ENCODE measurements at regions not wholly inside any gene's neighbourhood (a gene's known extent, or its start where the extent isn't known, plus 50 kb on each side); places are given as distances from the start of the nearest gene placed in this dataset.
"Not testable (repeated sequence)": the region's sequence is repeated elsewhere in the genome, so short reads cannot be mapped to it uniquely, and the experiment has no call there.

GRCh38 chr4:107391630-107392028, 328.4 kb downstream of the PAPSS1 start:
- no peak for DNase-seq (ENCODE audit: low spot score)

DNA sequence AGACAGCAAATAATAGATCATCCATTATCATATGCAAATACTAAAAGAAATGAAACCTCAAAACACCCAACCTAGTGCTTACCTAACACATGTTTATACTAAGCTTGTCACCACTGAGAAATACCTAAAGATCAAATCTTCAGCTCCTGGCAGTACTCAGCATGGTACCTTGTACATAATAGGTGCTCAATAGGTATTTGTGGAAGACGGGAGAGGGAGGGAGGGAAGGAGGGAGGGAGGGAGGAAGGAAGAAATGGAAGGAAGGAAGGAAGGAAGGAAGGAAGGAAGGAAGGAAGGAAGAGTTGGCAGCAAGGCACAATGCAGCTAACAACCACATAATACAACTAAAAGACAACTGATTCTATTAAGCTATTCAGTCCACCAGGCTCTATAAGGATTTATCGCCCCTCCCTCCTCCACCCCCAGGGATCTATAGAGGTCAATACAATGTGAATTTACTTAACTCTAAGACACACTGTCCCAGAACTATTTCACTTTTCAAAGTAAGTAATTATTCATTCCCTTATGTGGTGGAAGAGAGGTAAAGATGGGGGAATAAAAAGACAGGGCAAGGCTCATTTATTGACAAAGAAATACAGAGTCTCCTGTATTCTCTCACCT, 328.9 kb downstream of the PAPSS1 start:
- no peak for DNase-seq (ENCODE audit: low spot score)

DNA sequence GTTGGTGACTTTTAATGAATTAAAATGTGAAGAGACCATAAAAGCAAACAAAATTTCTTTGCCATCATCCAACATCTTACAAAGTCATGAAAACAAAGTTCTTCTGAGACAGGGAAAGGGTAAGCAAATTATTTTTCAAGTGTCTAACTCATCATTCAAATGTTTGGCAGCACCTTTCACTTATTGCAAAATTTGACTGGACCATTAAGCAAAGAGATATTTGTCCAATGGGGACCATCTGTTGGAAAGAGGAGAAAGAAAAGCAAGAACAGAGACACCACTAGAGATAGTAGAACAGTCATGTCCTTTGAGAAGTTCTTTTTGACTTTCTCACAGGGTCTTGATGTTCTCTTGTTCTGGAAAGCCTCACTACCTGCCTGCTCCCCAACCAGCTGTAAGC, 330.1 kb downstream of the PAPSS1 start:
- DNase-seq (ENCODE audit: low spot score) = no peak

DNA sequence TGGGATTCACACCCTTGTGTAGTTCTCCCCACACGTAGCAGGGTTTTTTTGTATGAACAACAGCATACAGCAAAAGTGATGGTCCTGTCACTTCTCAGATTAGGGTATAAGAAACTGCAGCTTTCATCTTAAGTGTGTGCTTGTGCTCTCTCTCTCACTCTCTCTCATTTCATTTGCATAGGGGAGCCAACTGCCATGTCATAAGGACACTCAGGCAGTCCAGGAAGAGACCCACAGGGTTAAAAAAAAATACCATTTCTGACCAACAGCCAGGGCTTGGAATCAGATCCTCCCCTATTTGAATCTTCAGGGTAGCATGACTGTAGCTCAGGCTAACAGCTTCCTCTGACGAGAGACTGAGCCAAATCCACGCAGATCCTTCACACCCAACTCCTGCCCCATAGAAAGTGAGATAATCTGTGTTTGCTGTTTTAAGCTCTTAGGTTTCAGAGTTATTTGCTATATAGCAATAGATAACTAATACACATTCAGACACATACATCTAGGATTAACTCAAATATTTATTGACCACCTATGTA, 331.2 kb downstream of the PAPSS1 start:
- no peak for DNase-seq (ENCODE audit: low spot score)

DNA sequence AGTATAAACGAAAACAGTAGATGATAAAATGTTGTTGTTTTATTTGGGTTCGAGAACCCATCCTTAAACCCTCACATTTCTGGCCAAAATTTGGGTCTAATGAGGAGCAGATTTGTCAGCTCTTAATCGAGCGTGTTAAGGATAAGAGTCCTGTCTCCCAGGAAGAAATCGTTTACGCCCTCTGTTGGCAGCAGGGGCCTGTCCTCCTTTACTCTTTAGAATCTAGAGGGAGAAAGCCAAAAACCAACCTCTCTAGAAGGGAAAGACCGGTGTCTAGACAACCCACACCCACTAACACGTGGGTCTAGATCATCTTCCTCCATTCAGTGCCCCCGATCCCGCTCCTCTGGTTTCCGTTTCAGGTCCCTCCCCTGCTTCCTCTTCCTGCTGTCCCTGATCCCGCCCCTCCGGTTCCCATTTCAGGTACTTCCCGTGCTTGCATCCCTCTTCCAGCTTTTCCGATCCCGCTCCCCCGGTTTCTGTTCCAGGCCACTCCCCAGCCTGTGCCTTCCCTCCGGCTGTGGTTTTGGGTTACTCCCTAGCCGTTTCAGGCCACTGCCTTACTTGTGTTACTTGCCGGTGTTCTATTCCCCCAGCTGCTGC, 339.1 kb downstream of the PAPSS1 start:
- no peak for DNase-seq (ENCODE audit: low spot score)

- no peak for DNase-seq (ENCODE audit: low spot score)
Measured at GRCh38 chr4:107380190-107380589, 339.8 kb downstream of the PAPSS1 start.

DNA sequence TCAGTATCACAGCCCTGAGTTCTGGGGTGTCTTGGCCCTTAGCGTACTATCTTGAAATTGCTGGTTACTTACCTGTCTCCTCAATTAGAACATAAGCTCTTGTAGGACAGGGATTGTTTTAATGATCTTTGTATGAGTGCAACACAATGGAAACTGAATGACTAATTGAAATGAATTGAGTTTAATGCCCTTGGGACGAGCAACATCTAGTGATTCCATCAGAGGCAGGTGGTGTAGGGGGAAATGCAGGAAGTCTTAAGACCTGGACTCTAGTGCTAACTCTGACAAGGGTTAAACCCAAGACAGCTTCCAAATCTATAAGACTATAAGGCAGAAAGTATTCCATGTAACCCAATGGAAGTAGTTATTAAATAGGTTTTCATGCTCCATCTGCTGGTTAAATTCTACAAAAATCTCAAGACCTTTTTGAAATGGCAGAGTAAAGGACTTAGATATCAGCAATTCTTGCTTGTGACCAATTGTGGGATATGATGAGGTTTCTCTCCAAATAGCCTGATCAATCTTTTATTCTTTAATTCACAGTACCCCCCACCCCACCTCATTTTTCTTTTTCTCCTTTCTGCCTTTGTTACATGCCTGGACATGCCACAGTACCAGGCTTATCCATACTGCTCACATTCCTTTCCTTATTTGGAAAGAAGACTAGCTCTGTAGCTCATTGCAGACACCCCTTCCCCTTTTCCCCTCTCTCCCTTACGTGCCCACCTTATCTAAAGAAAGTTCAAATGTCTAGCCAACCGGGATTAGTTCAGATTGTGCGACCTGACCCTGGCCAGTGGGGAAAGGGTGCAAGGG, 340.8 kb downstream of the PAPSS1 start:
- peak; percentile 75 for DNase-seq (ENCODE audit: low spot score)

- no peak for DNase-seq (ENCODE audit: low spot score)
Measured at GRCh38 chr4:107376293-107376692, 340.2 kb upstream of the DKK2 start.

DNA sequence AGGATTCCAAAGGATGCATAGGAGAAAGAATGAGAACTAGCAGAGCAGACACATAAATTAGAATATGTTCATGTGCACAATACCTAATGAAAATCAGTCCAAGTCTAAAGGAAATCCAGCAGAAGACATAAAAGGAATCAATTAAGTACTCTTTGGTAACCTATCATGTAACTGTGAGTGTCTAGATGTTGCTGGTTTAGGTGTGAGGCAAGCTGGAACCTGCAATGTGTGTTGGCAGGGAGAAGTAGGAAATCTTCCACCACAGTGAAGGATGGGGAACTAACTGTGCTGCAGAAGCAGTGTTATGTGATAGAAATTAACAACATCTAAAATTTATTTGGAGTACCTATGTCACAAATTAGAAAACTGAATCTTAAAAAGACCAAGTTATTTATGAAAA, 330.8 kb upstream of the DKK2 start:
- no peak for DNase-seq (ENCODE audit: low spot score)

DNA sequence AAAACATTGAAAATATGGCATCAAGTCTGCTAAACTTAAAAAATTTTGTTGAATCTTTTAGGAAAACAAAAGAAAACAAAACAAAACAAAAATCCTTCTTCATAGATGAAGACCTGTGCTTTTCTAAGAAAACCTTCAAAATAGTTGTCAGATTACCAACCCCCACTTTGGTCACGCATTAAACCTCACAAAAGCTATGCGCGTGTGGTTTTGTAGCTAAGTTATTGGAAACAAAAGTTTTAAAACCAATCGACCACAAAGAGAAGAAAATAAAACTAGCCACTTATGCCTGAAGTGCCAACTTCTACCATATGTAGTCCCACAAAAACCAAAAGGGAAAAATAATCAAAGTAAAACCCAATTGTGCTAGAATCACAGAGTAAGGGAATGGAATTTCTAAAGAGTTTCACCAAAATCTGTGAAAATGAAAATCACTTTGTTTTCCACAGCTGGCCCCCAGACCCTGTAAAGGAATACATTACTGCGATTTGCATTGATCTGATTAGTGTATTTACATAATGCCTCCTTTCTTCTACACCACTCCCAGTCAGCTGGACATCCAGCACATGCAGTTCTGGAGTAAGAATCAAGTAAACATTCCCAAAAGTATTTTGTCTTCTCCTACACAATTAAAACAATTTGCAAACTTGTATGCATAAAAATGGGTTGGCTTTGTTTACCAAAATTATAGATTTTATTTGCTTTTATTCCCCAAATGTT, 330.1 kb upstream of the DKK2 start:
- no peak for DNase-seq (ENCODE audit: low spot score)

DNA sequence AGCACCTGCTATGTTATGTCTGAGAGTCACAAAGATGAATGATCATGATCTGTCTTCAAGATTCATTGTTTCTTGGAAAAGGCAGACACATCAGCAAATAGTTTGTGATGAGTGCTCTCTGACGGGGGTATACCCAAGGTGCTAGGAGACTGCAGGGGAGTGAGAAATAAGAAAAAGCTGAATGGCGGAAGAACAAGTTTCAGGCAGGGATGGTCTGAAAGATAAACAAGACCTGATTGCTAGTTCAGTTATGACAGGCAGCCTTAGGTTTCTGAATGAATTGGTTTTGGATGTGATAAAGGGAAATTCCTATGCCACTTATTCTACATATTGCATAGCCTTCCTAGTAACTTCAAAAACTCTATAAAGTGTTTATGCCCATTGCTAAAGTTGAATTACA, 327.0 kb upstream of the DKK2 start:
- DNase-seq (ENCODE audit: low spot score) = no peak

DNA sequence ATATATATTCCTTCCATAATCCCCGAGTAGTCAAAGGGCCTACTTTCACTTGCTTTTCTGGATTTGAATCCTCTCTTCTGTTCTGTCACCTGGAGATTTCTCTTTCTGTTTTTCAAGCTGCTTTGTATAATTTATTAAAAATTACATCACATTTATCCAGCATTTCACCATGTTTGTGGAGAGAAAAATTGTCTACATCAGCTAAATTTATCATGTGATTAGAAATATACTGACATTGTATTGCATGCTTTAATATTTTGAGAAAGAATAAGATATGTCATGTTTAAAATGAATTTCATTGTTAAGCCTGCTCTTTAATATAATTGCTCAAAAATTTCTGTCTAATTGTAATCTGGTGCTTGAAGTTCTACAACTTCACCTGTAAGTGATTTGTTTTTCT, 323.1 kb upstream of the DKK2 start:
- DNase-seq (ENCODE audit: low spot score) = no peak

DNA sequence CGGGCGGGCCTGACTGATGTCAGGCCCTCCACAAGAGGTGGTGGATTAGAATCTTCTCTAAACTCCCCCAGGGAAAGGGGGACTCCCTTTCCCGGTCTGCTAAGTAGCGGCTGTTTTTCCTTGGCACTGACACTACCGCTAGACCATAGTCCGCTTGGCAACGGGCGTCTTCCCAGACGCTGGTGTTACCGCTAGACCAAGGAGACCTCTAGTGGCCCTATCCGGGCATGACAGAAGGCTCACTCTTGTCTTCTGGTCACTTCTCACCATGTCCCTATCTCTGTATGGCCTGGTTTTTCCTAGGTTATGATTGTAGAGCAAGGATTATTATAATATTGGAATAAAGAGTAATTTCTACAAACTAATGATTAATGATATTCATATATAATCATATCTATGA, 318.2 kb upstream of the DKK2 start:
- not testable (repeated sequence) for DNase-seq (ENCODE audit: low spot score)

DNA sequence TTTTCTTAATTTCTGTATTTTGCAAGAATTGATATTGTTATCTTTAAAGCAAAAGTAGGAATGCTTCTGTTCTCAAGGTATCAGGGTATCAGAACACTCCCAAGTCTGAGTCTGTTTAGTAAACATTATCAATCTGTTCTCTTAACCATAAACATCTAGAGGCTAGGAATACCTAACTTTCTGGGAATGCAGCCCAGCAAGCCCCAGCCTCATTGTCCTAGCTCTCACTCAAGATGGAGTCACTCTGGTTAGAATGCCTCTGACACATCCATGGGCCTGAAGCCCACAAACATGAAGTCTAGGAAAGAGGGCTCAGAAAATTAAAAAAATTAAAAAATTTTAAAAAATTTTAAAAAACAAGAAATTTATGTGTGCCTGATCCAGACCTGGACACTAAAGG, 315.1 kb upstream of the DKK2 start:
- DNase-seq (ENCODE audit: low spot score) = no peak

DNA sequence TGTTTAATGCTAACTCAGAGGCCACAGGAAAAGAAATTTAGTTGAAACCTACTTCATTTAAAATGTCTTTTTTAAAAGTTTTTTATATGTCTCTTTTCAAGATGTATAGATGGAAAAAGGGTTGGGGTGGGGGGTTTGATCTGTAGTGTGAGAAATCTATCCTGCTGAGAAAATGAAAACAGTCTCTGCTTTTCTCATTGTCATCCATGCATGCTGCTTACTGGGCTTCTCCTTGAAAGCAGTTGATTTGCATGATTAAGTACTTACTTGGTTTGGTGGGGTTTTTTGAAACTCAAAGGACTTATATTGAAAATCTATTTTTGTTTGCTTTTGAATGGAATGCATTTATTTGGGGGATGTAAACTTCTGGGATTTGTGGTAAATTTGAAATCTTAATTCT, 313.6 kb upstream of the DKK2 start:
- DNase-seq (ENCODE audit: low spot score) = no peak

GRCh38 chr4:107349266-107349665, 313.2 kb upstream of the DKK2 start:
- DNase-seq (ENCODE audit: low spot score) = peak; percentile 22

GRCh38 chr4:107348188-107349050, 312.3 kb upstream of the DKK2 start:
- DNase-seq (ENCODE audit: low spot score) = peak; percentile 95

DNA sequence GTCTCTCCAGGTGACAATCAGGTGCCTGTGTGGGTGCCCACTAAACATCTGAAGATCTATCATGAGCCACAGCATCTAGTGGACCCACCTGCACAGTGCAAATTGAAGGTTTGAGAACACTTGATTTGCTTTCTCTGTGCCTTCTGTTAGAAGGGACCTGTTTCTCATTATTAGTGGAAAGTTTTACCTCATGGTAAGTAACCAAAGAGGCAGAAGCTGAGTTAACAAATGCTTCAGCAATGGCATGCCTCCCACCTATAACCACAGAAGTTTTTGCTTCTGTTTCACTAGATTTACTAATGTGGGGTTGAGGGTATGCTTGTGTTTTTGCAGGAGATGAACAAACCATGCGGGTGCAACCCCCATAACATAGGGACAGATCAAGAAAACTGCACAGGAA, 297.4 kb upstream of the DKK2 start:
- peak; percentile 16 for DNase-seq (ENCODE audit: low spot score)

- DNase-seq (ENCODE audit: low spot score) = peak; percentile 97
Measured at GRCh38 chr4:107332656-107333055, 296.5 kb upstream of the DKK2 start.

GRCh38 chr4:107330916-107331315, 294.8 kb upstream of the DKK2 start:
- no peak for DNase-seq (ENCODE audit: low spot score)

DNA sequence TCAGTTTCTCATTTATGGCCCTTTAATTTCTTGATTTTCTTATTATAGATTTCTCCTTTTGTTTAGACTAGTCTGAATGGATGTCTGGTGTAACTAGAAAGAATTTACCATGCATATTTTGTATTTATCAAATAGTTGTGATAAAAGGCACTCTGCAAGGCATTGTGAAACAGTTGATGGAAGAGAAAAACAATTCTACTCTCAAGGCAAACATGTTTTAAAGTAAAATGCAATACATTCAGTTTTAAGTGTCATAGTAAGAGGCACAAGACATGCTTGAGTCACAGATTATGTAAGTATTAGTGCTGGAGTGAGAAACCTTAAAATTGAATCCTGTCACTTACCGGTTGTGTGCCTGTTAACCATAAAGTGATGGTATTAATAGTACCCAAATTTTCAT, 283.3 kb upstream of the DKK2 start:
- DNase-seq (ENCODE audit: low spot score) = no peak

All from umbilical cord (tissue), 1 donor.